ENCODE measurements at regions not wholly inside any gene's neighbourhood (a gene's known extent, or its start where the extent isn't known, plus 50 kb on each side); places are given as distances from the start of the nearest gene placed in this dataset.

- Histone ChIP-seq H3K36me3 (ENCODE audit: insufficient read depth, low read length) (no peaks in the 10 kb centered on the region), H3K4me1 (ENCODE audit: control insufficient read depth, insufficient read depth, low read length, unreplicated experiment) (no peaks in the 10 kb centered on the region), H3K4me3 (ENCODE audit: low read depth, low read length) (no peak overlapping the region), H3K27ac (ENCODE audit: low read depth, low read length) (no peak overlapping the region), H3K79me2 (ENCODE audit: control insufficient read depth, insufficient read depth, low read length, unreplicated experiment) (no peaks in the 10 kb centered on the region), H2AFZ (ENCODE audit: low read length, unreplicated experiment) (no peak overlapping the region), H3K27me3 (ENCODE audit: insufficient read depth, low read length) (peaks cover 29% of the 10 kb centered on the region; the same call in 1 of the 2 replicates)
These were observed 313.4 kb downstream of the CDH26 start for GRCh38 chr20:60271597-60271996.

GRCh38 chr20:60272790-60273189 lies 314.6 kb downstream of the CDH26 start:
- H3K27ac ChIP-seq (ENCODE audit: low read depth, low read length) = no peak overlapping the region
- H3K79me2 ChIP-seq (ENCODE audit: control insufficient read depth, insufficient read depth, low read length, unreplicated experiment) = no peaks in the 10 kb centered on the region
- no peak overlapping the region for H3K4me3 ChIP-seq (ENCODE audit: low read depth, low read length)
- H3K27me3 ChIP-seq (ENCODE audit: insufficient read depth, low read length) = peaks cover 28% of the 10 kb centered on the region; the same call in 1 of the 2 replicates
- no peak overlapping the region for H2AFZ ChIP-seq (ENCODE audit: low read length, unreplicated experiment)
- no peaks in the 10 kb centered on the region for H3K36me3 ChIP-seq (ENCODE audit: insufficient read depth, low read length)
- no peaks in the 10 kb centered on the region for H3K4me1 ChIP-seq (ENCODE audit: control insufficient read depth, insufficient read depth, low read length, unreplicated experiment)

GRCh38 chr20:60274717-60275116 lies 316.5 kb downstream of the CDH26 start:
- Histone ChIP-seq H3K4me1 (ENCODE audit: control insufficient read depth, insufficient read depth, low read length, unreplicated experiment) (no peaks in the 10 kb centered on the region), H3K79me2 (ENCODE audit: control insufficient read depth, insufficient read depth, low read length, unreplicated experiment) (no peaks in the 10 kb centered on the region), H3K27ac (ENCODE audit: low read depth, low read length) (no peak overlapping the region), H3K4me3 (ENCODE audit: low read depth, low read length) (no peak overlapping the region), H3K27me3 (ENCODE audit: insufficient read depth, low read length) (peaks cover 19% of the 10 kb centered on the region; the same call in 1 of the 2 replicates), H2AFZ (ENCODE audit: low read length, unreplicated experiment) (no peak overlapping the region), H3K36me3 (ENCODE audit: insufficient read depth, low read length) (no peaks in the 10 kb centered on the region)

DNA sequence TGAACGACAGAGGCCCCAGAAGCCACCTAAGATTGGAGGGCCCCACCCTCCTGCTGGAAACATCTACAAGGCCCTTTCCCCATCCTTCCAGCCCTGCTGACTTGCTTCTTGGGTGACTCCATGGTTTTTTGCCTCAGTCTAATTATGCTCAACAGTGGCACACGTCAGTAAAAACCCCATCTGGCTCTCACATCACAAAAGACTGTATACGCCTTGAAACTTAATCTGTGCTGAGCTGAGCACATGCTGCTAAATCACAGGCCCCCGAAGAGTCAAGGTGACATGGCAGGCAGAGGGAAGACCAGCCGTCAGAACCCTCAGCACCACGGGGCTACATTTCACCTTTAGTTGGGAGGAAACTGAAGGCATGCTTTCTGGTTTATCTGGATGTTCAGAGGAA lies 323.1 kb downstream of the CDH26 start:
- Histone ChIP-seq H3K27ac (ENCODE audit: low read depth, low read length) (no peak overlapping the region), H3K4me1 (ENCODE audit: control insufficient read depth, insufficient read depth, low read length, unreplicated experiment) (no peaks in the 10 kb centered on the region), H3K4me3 (ENCODE audit: low read depth, low read length) (no peak overlapping the region), H2AFZ (ENCODE audit: low read length, unreplicated experiment) (no peak overlapping the region), H3K36me3 (ENCODE audit: insufficient read depth, low read length) (no peaks in the 10 kb centered on the region), H3K79me2 (ENCODE audit: control insufficient read depth, insufficient read depth, low read length, unreplicated experiment) (no peaks in the 10 kb centered on the region), H3K27me3 (ENCODE audit: insufficient read depth, low read length) (no peaks in the 10 kb centered on the region)

GRCh38 chr20:60283281-60283680 lies 325.1 kb downstream of the CDH26 start:
- H3K4me3 ChIP-seq (ENCODE audit: low read depth, low read length) = no peak overlapping the region
- H2AFZ ChIP-seq (ENCODE audit: low read length, unreplicated experiment) = no peak overlapping the region
- H3K27me3 ChIP-seq (ENCODE audit: insufficient read depth, low read length) = no peaks in the 10 kb centered on the region
- no peaks in the 10 kb centered on the region for H3K36me3 ChIP-seq (ENCODE audit: insufficient read depth, low read length)
- H3K79me2 ChIP-seq (ENCODE audit: control insufficient read depth, insufficient read depth, low read length, unreplicated experiment) = no peaks in the 10 kb centered on the region
- H3K27ac ChIP-seq (ENCODE audit: low read depth, low read length) = no peak overlapping the region
- H3K4me1 ChIP-seq (ENCODE audit: control insufficient read depth, insufficient read depth, low read length, unreplicated experiment) = no peaks in the 10 kb centered on the region

DNA sequence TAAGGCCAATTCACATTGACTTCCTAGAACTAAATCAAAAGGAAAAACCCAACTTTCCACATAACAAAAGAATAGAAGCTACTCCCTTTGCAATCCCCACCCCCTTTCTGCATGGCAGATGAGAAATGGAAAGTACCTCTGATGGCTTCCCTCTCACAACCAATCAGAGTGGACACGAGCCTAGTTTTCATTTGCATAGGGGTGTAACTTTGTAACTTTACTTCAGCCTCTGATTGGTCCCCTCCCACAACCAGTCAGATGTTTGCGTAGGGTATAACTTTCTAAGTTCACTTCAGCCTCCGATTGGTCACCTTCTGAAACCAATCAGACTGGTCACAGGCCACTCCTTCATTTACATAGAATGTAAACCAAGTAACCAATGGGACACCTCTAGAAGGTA lies 328.5 kb downstream of the CDH26 start:
- Histone ChIP-seq H3K27ac (ENCODE audit: low read depth, low read length) (no peak overlapping the region), H3K36me3 (ENCODE audit: insufficient read depth, low read length) (no peaks in the 10 kb centered on the region), H3K79me2 (ENCODE audit: control insufficient read depth, insufficient read depth, low read length, unreplicated experiment) (no peaks in the 10 kb centered on the region), H3K27me3 (ENCODE audit: insufficient read depth, low read length) (no peaks in the 10 kb centered on the region), H2AFZ (ENCODE audit: low read length, unreplicated experiment) (no peak overlapping the region), H3K4me1 (ENCODE audit: control insufficient read depth, insufficient read depth, low read length, unreplicated experiment) (no peaks in the 10 kb centered on the region), H3K4me3 (ENCODE audit: low read depth, low read length) (no peak overlapping the region)

DNA sequence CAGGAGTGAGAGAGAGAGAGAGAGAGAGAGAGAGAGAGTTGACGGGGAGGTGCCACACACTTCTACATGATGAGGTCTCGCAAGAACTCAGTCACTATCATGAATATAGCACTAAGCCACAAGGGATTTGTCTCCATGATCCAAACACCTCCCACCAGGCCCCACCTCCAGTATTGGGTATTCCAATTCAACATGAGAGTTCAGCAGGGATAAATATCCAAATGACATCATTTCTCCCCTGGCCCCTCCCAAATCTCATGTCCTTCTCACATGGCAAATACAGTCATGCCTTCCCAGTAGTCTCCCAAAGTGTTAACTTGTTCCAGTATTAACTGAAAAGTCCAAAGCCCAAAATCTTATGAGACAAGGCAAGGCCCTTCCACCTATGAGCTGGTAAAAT lies 330.7 kb downstream of the CDH26 start:
- H3K27ac ChIP-seq (ENCODE audit: low read depth, low read length) = no peak overlapping the region
- no peaks in the 10 kb centered on the region for H3K4me1 ChIP-seq (ENCODE audit: control insufficient read depth, insufficient read depth, low read length, unreplicated experiment)
- no peak overlapping the region for H2AFZ ChIP-seq (ENCODE audit: low read length, unreplicated experiment)
- H3K36me3 ChIP-seq (ENCODE audit: insufficient read depth, low read length) = no peaks in the 10 kb centered on the region
- no peaks in the 10 kb centered on the region for H3K27me3 ChIP-seq (ENCODE audit: insufficient read depth, low read length)
- no peak overlapping the region for H3K4me3 ChIP-seq (ENCODE audit: low read depth, low read length)
- no peaks in the 10 kb centered on the region for H3K79me2 ChIP-seq (ENCODE audit: control insufficient read depth, insufficient read depth, low read length, unreplicated experiment)

- Histone ChIP-seq H2AFZ (ENCODE audit: low read length, unreplicated experiment) (no peak overlapping the region), H3K4me1 (ENCODE audit: control insufficient read depth, insufficient read depth, low read length, unreplicated experiment) (no peaks in the 10 kb centered on the region), H3K79me2 (ENCODE audit: control insufficient read depth, insufficient read depth, low read length, unreplicated experiment) (no peaks in the 10 kb centered on the region), H3K27ac (ENCODE audit: low read depth, low read length) (no peak overlapping the region), H3K4me3 (ENCODE audit: low read depth, low read length) (no peak overlapping the region), H3K27me3 (ENCODE audit: insufficient read depth, low read length) (no peaks in the 10 kb centered on the region), H3K36me3 (ENCODE audit: insufficient read depth, low read length) (no peaks in the 10 kb centered on the region)
These were observed 333.8 kb downstream of the CDH26 start for GRCh38 chr20:60292001-60292520.

GRCh38 chr20:60294632-60295031 lies 336.4 kb downstream of the CDH26 start:
- Histone ChIP-seq H3K27me3 (ENCODE audit: insufficient read depth, low read length) (no peaks in the 10 kb centered on the region), H3K4me3 (ENCODE audit: low read depth, low read length) (no peak overlapping the region), H3K36me3 (ENCODE audit: insufficient read depth, low read length) (no peaks in the 10 kb centered on the region), H3K4me1 (ENCODE audit: control insufficient read depth, insufficient read depth, low read length, unreplicated experiment) (no peaks in the 10 kb centered on the region), H2AFZ (ENCODE audit: low read length, unreplicated experiment) (no peak overlapping the region), H3K79me2 (ENCODE audit: control insufficient read depth, insufficient read depth, low read length, unreplicated experiment) (no peaks in the 10 kb centered on the region), H3K27ac (ENCODE audit: low read depth, low read length) (no peak overlapping the region)

DNA sequence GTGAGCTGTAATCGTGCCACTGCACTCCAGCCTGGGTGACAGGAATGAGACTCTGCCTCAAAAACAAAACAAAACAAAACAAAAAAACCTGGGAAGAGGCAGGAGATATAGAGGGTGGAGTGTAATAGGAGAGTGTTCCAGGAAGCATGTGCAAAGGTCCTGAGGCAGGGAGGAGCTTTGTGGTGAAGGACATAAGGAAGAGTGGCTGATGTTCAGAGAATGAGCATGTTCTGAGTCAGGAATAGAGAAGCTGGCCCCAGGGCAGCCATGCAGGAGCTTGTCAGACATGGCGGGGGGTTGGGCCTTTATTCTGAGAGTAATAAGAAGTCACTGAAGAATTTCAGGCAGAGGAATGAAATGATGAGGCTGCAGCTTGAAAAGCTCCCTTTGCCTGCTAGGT lies 337.0 kb downstream of the CDH26 start:
- no peaks in the 10 kb centered on the region for H3K4me1 ChIP-seq (ENCODE audit: control insufficient read depth, insufficient read depth, low read length, unreplicated experiment)
- H2AFZ ChIP-seq (ENCODE audit: low read length, unreplicated experiment) = no peak overlapping the region
- H3K79me2 ChIP-seq (ENCODE audit: control insufficient read depth, insufficient read depth, low read length, unreplicated experiment) = no peaks in the 10 kb centered on the region
- no peak overlapping the region for H3K4me3 ChIP-seq (ENCODE audit: low read depth, low read length)
- no peaks in the 10 kb centered on the region for H3K27me3 ChIP-seq (ENCODE audit: insufficient read depth, low read length)
- H3K27ac ChIP-seq (ENCODE audit: low read depth, low read length) = no peak overlapping the region
- no peaks in the 10 kb centered on the region for H3K36me3 ChIP-seq (ENCODE audit: insufficient read depth, low read length)

DNA sequence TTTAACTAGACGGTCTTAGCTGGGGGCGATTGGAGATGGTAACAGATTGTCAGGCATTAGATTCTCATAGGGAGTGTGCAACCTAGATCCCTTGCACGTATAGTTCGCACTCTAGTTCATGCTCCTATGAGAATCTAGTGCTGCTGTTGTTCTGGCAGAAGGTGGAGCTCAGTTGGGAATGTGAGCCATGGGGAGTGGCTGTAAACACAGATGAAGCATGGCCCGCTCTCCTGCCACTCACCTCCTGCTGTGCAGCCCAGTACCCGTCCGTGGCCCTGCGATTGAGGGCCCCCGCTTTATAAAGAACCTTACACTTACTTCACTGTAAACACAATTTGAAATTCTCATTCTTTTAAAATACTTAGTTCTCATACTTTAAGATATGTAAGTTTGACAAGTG lies 339.4 kb downstream of the CDH26 start:
- H3K27me3 ChIP-seq (ENCODE audit: insufficient read depth, low read length) = no peaks in the 10 kb centered on the region

More for the DNA sequence above, 339.4 kb downstream of the CDH26 start:
- H2AFZ ChIP-seq (ENCODE audit: low read length, unreplicated experiment) = no peak overlapping the region
- H3K27ac ChIP-seq (ENCODE audit: low read depth, low read length) = no peak overlapping the region
- H3K4me1 ChIP-seq (ENCODE audit: control insufficient read depth, insufficient read depth, low read length, unreplicated experiment) = no peaks in the 10 kb centered on the region
- no peaks in the 10 kb centered on the region for H3K79me2 ChIP-seq (ENCODE audit: control insufficient read depth, insufficient read depth, low read length, unreplicated experiment)
- no peak overlapping the region for H3K4me3 ChIP-seq (ENCODE audit: low read depth, low read length)
- no peaks in the 10 kb centered on the region for H3K36me3 ChIP-seq (ENCODE audit: insufficient read depth, low read length)

All from ACC112 (cell line).